Heart left ventricle (tissue), 13 donors: ENCODE measurements at regions not wholly inside any gene's neighbourhood (a gene's known extent, or its start where the extent isn't known, plus 50 kb on each side); places are given as distances from the start of the nearest gene placed in this dataset.

Experiments
- CTCF ChIP-seq, 12 donors: fragments of 200-600 bp; sonication (generic) in 4 of 12; IDR thresholded peaks; one replicate each; pipeline versions ENCODE4 v1.5.0 to v1.8.0; 2018 to 2022; ENCODE audit warnings: antibody characterized with exemption in 12 of 12, mild to moderate bottlenecking in 5 of 12
- POLR2A ChIP-seq, 2 donors: fragments of 450-650 bp; IDR thresholded peaks; one replicate each; pipeline ENCODE4 v1.6.1; 2017; ENCODE audit warnings: antibody characterized with exemption in 2 of 2, mild to moderate bottlenecking in 2 of 2, moderate library complexity in 2 of 2
- donor health status: ischemic (EF 13 %, LVEDD 7.1; RV severe dilation, severe dysfunction).
- donor health status: DM: no; HTN: yes; CAD: no.
- donor health status: DM: no; HTN: no; CAD: no.
- donor health status: ischemic (EF 25% LVEDD 6.9; RV normal size, moderate dysfunction).
- donor health status: ischemic (EF 25% LVEDD 5.7; RV mildly dilated, moderate dysfunction).
- donor health status: ischemic (EF 35%, LVEDD 5.7; RV mildly dilated, moderate dysfunction).
- donor health status: nonischemic (EF 11% LVEDD 7.7; RV severe dilation, severe dysfunction).
- donor health status: DM: yes; HTN: yes; CAD: no.
- donor health status: PGD.
- donor health status: ischemic (EF 29% LVEDD 5.4; RV normal size, mild dysfunction).
- donor health status: nonischemic (EF 23%, LVEDD 6.1; RV moderate dilation, normal function).

GRCh38 chr4:137583671-137584070 lies 51.4 kb upstream of the PCDH18 start:
- TF ChIP-seq CTCF (IDR thresholded peaks at IDR 0.05) = no peak
- no peak for TF ChIP-seq POLR2A (IDR thresholded peaks at IDR 0.05)
